Keratinocyte (primary cell): ENCODE measurements at regions not wholly inside any gene's neighbourhood (a gene's known extent, or its start where the extent isn't known, plus 50 kb on each side); places are given as distances from the start of the nearest gene placed in this dataset.

ENCODE experiments used
- DNase-seq: peaks from one replicate; pipeline ENCODE4 v3.0.0-alpha.2; 2011; ENCODE audit warnings: low read depth, missing footprints, low spot score
- FAIRE-seq: peaks from 2 replicates; lab custom pipeline; 2011; peaks lifted over from hg19 to GRCh38; lab: Jason Lieb, UNC
- H2AFZ ChIP-seq: 2 replicates; pipeline ENCODE4 v1.6.0; 2012; ENCODE audit warnings: low read length, control low read depth, inconsistent platforms; ENCODE audit not compliant: control insufficient read depth
- H3K27ac ChIP-seq: 2 replicates; pipeline ENCODE4 v1.5.1; 2011; ENCODE audit warnings: low read length; ENCODE audit not compliant: control insufficient read depth, insufficient read depth
- H3K27me3 ChIP-seq: 3 replicates; pipeline ENCODE4 v1.6.0; 2011; ENCODE audit warnings: low read length; ENCODE audit not compliant: control insufficient read depth, insufficient read depth; ENCODE audit errors: extremely low read depth
- H3K36me3 ChIP-seq, 2 experiments: 2 replicates in 1 of 2; 3 replicates in 1 of 2; pipeline ENCODE4 v1.5.1; 2011; ENCODE audit warnings: low read length in 2 of 2, mild to moderate bottlenecking in 1 of 2; ENCODE audit not compliant: control insufficient read depth in 2 of 2, insufficient read depth in 2 of 2; ENCODE audit errors: extremely low read depth in 1 of 2
- H3K4me1 ChIP-seq: 3 replicates; pipeline ENCODE4 v1.5.1; 2011; ENCODE audit warnings: low read length; ENCODE audit not compliant: control insufficient read depth, insufficient read depth; ENCODE audit errors: extremely low read depth
- H3K4me2 ChIP-seq: 3 replicates; pipeline ENCODE4 v1.6.0; 2011; ENCODE audit warnings: low read depth, low read length; ENCODE audit not compliant: control insufficient read depth, insufficient read depth; ENCODE audit errors: extremely low read depth
- H3K4me3 ChIP-seq, 3 experiments: fragments of 200-600 bp in 1 of 3; sonication (generic) in 1 of 3; 2 replicates in 2 of 3; 3 replicates in 1 of 3; pipeline ENCODE4 v1.5.1; 2011 to 2016; ENCODE audit warnings: low read length in 3 of 3, mild to moderate bottlenecking in 3 of 3, control low read depth in 2 of 3, inconsistent platforms in 1 of 3, low read depth in 1 of 3, mixed read lengths in 1 of 3, mixed run types in 1 of 3, moderate library complexity in 1 of 3; ENCODE audit not compliant: control insufficient read depth in 2 of 3, insufficient read depth in 2 of 3; ENCODE audit errors: extremely low read depth in 1 of 3
- H3K79me2 ChIP-seq: 2 replicates; pipeline ENCODE4 v1.6.0; 2012; ENCODE audit warnings: low read length; ENCODE audit not compliant: control insufficient read depth, insufficient read depth
- H3K9ac ChIP-seq: 3 replicates; pipeline ENCODE4 v1.6.0; 2011; ENCODE audit warnings: low read length; ENCODE audit not compliant: control insufficient read depth, insufficient read depth; ENCODE audit errors: extremely low read depth
- H3K9me1 ChIP-seq: 3 replicates; pipeline ENCODE4 v1.6.0; 2011; ENCODE audit warnings: low read length; ENCODE audit not compliant: control insufficient read depth, insufficient read depth; ENCODE audit errors: extremely low read depth
- H3K9me3 ChIP-seq: 2 replicates; pipeline ENCODE4 v1.5.1; 2012; ENCODE audit warnings: low read depth, low read length; ENCODE audit not compliant: control insufficient read depth
- H4K20me1 ChIP-seq: 3 replicates; pipeline ENCODE4 v1.6.0; 2011; ENCODE audit warnings: low read length; ENCODE audit not compliant: control insufficient read depth, insufficient read depth; ENCODE audit errors: extremely low read depth
- EZH2 ChIP-seq: IDR thresholded peaks from one replicate; pipeline ENCODE4 v1.6.1; 2012; ENCODE audit warnings: inconsistent platforms, mild to moderate bottlenecking, low read length, moderate library complexity
- dilution Hi-C: fragments of 300-500 bp; cut with MboI; formaldehyde crosslinking; loops from one replicate; pipeline ENCODE4 v1.7.0; 2020; ENCODE audit warnings: low sequenced_read_pairs; ENCODE audit not compliant: extremely low pct_ligation_motif_present
- TF ChIP-seq, protein P1 (sequence below), 3 experiments: IDR thresholded peaks in 1 of 3; conservative IDR thresholded peaks in 1 of 3; optimal IDR thresholded peaks in 1 of 3; 2 replicates in 2 of 3; 3 replicates in 1 of 3; pipeline versions ENCODE3 to v1.5.1; 2011; ENCODE audit warnings: low read length in 3 of 3, mild to moderate bottlenecking in 3 of 3, moderate library complexity in 2 of 3, control low read depth in 1 of 3, inconsistent platforms in 1 of 3; ENCODE audit not compliant: insufficient read depth in 2 of 3; ENCODE audit errors: extremely low read depth in 1 of 3

DNA sequence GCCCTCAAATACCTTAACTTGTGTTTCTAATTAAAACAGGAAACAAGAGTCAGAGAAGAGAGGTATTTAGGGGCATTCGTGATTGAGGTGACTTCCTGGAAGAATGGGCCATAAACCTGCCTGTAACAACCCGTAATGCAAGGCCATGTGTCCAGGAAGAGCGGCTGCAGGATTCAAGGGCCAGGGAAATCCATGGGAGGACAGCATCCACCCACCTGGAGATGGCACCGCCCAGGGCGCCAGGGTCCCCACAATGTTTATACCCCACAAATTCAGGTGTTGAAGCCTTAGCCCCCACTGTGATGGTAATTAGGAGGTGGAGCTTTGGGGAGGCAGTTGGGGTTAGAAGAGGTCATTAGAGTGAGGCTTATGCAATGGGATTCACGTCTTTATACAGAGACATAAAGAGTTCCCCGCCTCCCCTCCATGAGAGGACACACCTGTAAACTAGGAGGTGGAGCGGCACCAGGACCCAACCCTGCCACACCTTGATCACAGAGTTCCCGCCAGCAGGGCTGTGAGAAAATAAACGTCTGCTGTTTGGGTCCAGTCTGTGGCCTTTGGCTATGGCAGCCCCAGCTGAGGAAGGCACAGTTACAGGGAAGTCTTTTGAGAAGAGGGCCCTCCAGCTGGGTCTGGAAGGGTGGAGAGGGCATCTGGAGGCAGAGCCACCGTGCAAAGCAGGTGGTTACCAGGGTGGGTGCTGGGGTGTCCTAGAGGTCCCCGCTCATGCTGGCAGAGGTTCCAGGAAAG, 1394.3 kb downstream of the TBC1D22A start:
- H3K4me2 ChIP-seq, result no peak overlapping the region
- DNase-seq, result no peak
- H3K27ac ChIP-seq, result no peak overlapping the region
- H3K27me3 ChIP-seq, result no peaks in the 10 kb centered on the region
- H2AFZ ChIP-seq, result no peak overlapping the region
- no peak overlapping the region for H3K9ac ChIP-seq
- dilution Hi-C loops, result no loop called here
- H4K20me1 ChIP-seq, result no peaks in the 10 kb centered on the region
- no peaks in the 10 kb centered on the region for H3K9me1 ChIP-seq
- H3K4me3 ChIP-seq, result no peak overlapping the region
- H3K4me1 ChIP-seq, result no peaks in the 10 kb centered on the region
- H3K79me2 ChIP-seq, result no peaks in the 10 kb centered on the region
- no peaks in the 10 kb centered on the region for H3K36me3 ChIP-seq
- no peak for FAIRE-seq
- peaks cover 11% of the 10 kb centered on the region for H3K9me3 ChIP-seq
- no peak for TF ChIP-seq EZH2
- TF ChIP-seq, protein P1, sequence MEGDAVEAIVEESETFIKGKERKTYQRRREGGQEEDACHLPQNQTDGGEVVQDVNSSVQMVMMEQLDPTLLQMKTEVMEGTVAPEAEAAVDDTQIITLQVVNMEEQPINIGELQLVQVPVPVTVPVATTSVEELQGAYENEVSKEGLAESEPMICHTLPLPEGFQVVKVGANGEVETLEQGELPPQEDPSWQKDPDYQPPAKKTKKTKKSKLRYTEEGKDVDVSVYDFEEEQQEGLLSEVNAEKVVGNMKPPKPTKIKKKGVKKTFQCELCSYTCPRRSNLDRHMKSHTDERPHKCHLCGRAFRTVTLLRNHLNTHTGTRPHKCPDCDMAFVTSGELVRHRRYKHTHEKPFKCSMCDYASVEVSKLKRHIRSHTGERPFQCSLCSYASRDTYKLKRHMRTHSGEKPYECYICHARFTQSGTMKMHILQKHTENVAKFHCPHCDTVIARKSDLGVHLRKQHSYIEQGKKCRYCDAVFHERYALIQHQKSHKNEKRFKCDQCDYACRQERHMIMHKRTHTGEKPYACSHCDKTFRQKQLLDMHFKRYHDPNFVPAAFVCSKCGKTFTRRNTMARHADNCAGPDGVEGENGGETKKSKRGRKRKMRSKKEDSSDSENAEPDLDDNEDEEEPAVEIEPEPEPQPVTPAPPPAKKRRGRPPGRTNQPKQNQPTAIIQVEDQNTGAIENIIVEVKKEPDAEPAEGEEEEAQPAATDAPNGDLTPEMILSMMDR (optimal IDR thresholded peaks at IDR 0.05 in 1 of 3, IDR thresholded peaks at IDR 0.05 in 1 of 3, conservative IDR thresholded peaks at IDR 0.05 in 1 of 3; ENCODE audit: extremely low read depth in 1 of 3, insufficient read depth in 2 of 3, low read length in 3 of 3), result no peak

DNA sequence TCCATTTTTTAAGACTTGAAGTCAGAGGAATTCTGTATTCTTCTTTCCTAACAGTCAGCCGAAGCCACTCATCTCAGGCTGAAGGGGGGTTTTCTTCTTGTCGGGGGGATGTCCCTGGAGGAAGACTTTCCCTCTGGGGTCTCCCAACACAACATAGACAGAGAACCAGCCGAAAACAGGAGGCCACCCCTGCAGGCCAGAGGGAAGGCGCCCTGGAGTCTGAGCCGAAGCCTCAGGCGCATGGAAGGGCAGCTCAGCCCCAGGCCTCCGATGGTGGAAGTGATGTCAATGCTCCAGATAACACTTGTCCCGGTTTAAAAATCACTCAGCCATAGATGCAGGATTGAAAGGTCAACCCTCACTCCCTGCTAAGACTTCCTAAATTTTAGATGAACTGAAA, 1393.0 kb downstream of the TBC1D22A start:
- Histone ChIP-seq H3K9me3 (peaks cover 10% of the 10 kb centered on the region), H3K9me1 (no peaks in the 10 kb centered on the region), H2AFZ (no peak overlapping the region), H4K20me1 (no peaks in the 10 kb centered on the region), H3K27ac (no peak overlapping the region), H3K4me1 (no peaks in the 10 kb centered on the region), H3K27me3 (no peaks in the 10 kb centered on the region), H3K9ac (no peak overlapping the region), H3K36me3 (no peaks in the 10 kb centered on the region), H3K4me2 (no peak overlapping the region), H3K4me3 (no peak overlapping the region), H3K79me2 (no peaks in the 10 kb centered on the region)
- dilution Hi-C loops, result no loop called here
- DNase-seq, result no peak
- TF ChIP-seq, protein P1 (optimal IDR thresholded peaks at IDR 0.05 in 1 of 3, IDR thresholded peaks at IDR 0.05 in 1 of 3, conservative IDR thresholded peaks at IDR 0.05 in 1 of 3; ENCODE audit: extremely low read depth in 1 of 3, insufficient read depth in 2 of 3, low read length in 3 of 3), result no peak
- no peak for TF ChIP-seq EZH2
- FAIRE-seq, result no peak
